ENCODE measurements at regions not wholly inside any gene's neighbourhood (a gene's known extent, or its start where the extent isn't known, plus 50 kb on each side); places are given as distances from the start of the nearest gene placed in this dataset.
"Not testable (repeated sequence)": the region's sequence is repeated elsewhere in the genome, so short reads cannot be mapped to it uniquely, and the experiment has no call there.

- DNase-seq (ENCODE audit: low spot score): no peak
Observed at GRCh38 chr12:127038761-127039160, 1228.2 kb upstream of the TMEM132C start.

- DNase-seq (ENCODE audit: low spot score): no peak
Observed at GRCh38 chr12:127041985-127042625, 1224.9 kb upstream of the TMEM132C start.

- DNase-seq (ENCODE audit: low spot score): no peak
Observed at GRCh38 chr12:127043731-127044130, 1223.2 kb upstream of the TMEM132C start.

DNA sequence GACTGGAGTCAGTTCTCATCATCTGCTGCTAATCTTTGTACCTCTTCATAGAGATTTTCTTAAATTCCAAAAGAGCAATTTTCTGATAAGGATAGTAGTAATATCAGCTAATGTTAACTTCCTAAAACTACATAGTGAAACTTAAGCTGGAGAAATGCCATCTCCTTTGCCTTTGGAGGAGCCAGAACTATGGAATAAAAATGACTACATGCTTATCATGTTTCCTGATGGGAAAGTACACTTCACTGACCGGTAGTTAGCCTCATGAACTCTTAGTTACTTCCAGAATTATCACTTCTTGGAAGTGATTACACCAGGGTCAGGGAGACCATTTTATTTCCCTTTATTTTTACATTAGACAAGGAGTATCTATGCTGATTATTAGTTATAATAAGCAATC lies 1222.1 kb upstream of the TMEM132C start:
- no peak for DNase-seq (ENCODE audit: low spot score)

DNA sequence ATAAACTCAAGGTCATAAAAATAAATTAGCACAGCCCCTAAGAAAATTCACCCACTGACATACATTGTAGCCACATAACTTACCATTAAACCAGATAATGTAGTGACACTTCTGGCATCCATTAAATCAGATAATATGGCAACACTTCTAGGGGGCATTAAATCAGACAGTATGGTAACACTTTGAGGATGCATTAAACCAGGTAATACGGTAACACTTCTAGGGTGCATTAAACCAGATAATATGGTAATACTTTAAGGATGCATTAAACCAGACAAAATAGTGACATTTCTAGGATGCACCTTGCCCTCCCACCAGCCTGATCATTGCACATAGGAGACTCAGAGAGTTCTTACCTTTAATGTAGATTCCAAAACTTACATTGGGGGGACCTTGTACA lies 1220.5 kb upstream of the TMEM132C start:
- no peak for DNase-seq (ENCODE audit: low spot score)

DNA sequence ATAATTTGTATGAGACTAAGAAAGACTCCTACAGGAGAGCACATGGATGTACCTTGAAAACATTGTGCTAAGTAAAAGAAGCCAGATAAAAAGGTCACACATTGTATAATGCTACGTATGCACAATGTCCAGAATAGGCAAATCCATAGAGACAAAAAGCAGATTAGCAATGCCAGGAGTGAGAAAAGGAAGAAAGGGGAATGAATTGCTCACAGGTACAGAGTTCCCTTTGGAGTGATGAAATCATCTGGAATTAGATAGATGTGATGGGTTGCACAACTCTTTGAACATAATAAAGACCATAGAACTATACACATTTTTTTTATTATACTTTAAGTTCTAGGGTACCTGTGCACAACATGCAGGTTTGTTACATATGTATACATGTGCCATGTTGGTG lies 1218.9 kb upstream of the TMEM132C start:
- no peak for DNase-seq (ENCODE audit: low spot score)

DNA sequence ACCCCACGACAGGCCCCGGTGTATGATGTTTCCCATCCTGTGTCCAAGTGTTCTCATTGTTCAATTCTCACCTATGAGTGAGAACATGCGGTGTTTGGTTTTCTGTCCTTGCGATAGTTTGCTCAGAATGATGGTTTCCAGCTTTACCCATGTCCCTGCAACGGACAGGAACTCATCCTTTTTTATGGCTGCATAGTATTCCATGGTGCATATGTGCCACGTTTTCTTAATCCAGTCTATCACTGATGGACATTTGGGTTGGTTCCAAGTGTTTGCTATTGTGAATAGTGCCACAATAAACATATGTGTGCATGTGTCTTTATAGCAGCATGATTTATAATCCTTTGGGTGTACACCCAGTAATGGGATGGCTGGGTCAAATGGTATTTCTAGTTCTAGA lies 1218.4 kb upstream of the TMEM132C start:
- DNase-seq (ENCODE audit: low spot score): not testable (repeated sequence)

- DNase-seq (ENCODE audit: low spot score): no peak
Observed at GRCh38 chr12:127051139-127051538, 1215.8 kb upstream of the TMEM132C start.

DNA sequence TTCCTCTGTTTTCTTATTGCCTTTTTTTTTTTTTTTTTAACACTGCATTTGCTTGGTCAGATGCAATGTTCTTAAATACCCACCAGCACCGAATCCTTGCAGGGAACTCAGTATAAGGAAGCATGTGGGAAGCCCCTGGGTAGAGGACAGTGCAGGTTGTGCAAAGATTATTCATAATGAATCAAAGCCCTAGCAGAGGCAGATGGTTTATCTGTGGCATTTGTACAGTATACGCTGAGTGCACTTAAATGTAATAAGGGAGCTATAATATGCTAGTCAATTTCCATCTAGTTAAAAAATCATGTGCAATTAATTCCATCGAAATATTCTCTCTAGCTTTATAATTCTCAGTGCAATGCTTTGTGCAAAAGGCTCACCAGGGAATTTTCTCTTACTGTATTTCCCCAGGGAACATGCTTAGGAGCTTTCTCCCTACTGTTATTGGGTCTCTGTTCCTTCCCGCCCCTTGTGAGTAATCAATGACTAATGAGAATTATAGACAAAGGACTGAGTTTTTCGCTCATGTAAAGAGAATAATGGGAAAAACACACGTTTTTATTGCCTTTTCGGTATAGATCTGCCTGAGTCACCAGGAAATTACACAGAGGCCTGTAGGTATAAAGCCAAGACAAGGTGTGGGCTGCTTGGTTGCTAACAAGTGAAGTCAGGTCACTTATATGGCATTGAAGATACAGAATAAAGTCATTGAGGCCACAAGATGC lies 1214.3 kb upstream of the TMEM132C start:
- no peak for DNase-seq (ENCODE audit: low spot score)

GRCh38 chr12:127054531-127054930 lies 1212.4 kb upstream of the TMEM132C start:
- no peak for DNase-seq (ENCODE audit: low spot score)

DNA sequence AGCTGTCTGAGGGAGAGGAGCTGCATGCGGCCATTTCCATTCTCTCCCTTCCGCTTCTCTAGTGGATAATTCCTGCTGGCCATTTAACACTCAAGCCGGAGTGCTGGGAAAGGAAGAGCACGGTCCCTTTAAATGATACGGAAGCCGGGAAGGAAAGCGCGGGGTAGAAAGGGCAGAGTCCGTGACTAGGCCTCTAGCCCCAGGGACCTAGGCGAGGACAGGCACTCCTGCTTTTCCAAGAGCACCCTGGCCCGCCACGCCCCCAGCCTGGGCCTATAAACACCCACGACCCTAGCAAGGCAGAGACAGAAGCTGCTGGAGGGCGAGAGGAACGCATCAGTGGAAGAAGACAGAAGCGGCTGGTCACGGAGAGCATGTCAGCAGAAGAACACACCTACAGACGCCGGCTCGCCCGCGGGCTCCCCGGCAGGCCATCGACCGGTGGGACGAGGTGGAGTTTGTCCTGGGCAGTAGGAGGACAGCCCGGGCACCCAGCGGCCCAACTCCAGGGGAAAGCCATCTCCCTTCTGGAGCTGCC lies 1206.6 kb upstream of the TMEM132C start:
- DNase-seq (ENCODE audit: low spot score): no peak

GRCh38 chr12:127060933-127061332 lies 1206.0 kb upstream of the TMEM132C start:
- no peak for DNase-seq (ENCODE audit: low spot score)

GRCh38 chr12:127063339-127064072 lies 1203.5 kb upstream of the TMEM132C start:
- DNase-seq (ENCODE audit: low spot score): no peak

- no peak for DNase-seq (ENCODE audit: low spot score)
Observed at GRCh38 chr12:127064207-127064606, 1202.8 kb upstream of the TMEM132C start.

GRCh38 chr12:127065595-127065994 lies 1201.4 kb upstream of the TMEM132C start:
- DNase-seq (ENCODE audit: low spot score): no peak

DNA sequence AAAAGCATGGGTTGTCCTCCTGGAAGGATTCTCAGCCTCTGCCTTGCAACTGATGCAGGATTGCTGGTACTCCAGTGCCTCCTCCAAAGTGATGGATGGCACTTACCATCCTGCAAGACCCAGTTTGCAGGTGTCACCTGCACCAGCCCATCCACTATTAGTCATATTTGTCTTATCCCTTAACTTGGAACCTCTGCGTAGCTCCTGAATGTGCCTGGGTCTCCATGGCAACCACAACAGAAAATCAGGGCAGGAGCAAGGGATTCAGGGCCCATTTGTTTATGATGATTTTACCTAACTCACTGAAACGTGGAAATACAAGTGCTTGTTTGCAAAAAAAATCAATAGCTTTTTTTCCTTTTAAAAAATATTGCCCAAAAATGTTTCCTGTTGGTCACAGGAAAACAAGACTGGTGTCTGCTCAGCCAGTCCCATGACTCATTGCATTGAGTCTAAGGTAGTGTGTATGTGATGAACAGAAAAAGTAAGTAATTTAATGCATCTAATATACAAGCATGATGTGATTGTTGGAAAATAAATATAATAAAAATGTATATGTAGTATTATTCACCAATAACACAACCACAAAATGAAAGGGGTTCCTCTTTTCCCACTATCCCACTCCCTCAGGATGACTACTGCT lies 1196.3 kb upstream of the TMEM132C start:
- no peak for DNase-seq (ENCODE audit: low spot score)

DNA sequence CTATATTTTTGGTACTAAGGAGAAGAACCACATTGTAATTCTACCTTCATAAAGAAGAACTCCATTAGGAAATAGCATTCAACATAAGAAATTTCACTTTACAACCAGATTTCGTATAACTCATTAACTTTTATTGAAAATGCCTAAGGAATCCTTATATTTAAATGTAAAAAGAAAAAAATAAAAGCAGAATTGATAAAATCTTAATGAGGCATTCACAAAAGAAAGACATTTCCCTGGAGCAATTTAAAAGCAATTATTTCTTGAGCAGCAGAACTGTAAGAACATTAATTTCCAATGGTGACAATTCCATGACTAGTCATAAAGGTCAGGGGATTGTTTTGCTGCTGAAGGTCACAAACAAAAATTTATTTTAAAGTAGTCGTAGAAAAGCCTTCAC lies 1192.8 kb upstream of the TMEM132C start:
- DNase-seq (ENCODE audit: low spot score): no peak

DNA sequence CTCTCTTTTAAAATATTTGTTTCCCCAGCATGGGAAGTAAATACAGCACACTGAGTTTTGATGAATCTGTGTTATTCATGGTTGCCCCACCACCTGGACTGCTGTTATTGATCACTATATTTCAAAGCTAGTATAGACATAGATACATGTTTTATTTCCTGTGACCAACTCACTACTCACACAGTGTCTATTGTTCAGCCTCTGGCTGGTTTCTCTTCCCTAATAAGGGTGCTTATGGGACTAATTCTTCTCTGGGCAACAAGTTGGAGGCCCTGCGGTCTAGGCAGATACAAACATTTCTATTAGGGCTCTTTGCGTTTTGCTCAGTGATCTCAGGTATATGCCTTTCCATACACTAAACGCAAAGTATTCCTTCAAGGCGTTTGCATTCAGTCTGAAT lies 1191.0 kb upstream of the TMEM132C start:
- no peak for DNase-seq (ENCODE audit: low spot score)

DNA sequence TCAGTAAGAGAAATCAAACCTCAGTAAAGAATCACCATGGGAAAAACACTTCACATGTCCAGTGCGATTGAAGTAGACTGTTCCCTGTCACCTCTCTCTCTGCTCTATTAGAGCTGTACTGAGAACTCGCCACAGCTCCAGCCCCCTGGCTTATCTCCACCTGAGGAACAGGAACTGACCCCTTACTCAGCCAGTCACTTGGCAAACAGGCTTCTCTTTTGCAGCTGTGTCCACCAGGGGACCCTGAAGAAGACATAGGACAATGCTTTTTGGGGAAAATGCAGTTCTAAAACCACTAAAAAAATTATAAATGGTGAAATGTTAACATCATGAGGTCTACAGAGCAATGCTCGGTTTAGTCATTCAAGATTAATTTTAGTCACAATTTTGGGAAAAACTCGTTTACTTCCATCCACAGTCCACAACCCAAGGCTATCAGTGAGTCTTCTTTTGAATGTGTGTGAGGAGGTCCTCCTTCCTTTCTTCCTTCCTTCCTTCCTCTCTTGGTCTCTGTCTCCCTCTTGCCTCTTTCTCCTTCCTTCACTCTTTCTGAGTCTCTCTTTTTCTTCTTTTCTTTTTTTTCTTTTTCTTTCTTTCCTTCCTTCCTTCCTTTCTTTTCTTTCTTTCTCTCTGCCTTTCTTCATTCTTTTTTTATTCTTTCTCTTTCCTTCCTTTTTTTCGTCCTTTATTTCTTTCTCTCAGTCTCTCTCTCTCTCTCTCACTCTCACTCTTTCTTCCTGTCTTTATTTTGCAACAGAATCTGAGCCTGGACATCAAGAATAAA lies 1189.5 kb upstream of the TMEM132C start:
- no peak for DNase-seq (ENCODE audit: low spot score)

DNA sequence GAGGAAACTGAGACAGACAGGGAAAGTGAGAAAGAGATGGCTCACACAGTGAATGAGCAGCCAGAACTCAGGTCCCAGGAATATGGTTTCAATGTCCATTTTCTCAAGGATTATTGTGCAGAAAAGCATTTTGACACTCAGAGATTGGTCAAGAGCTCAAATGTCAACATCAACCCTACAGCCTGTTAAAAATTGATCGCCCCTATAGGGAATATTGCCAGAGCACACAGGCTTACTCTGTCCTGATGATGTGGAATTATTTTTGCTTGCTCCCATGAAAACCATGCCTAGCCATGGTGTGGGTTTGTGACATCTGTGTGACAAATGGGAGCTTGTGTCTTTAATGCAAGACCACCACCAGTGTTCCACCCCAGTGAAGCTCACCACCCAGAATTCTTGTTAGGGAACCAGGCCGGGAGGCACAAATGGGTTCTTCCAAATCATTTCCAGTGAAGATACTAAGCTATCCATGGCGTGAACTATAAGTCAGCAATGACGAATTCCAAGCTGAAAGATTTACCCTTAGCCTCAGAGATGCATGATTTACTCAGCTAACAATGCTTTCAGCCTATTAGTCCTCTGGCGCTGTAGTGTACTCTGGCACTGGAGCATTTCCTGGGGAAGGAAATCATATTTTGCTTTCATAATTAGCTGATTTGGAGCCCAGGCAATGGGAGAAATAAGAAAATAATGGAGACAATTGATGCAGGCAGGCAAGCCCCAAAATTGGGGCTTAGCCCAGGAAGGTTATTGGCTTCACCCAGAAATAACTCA lies 1188.2 kb upstream of the TMEM132C start:
- DNase-seq (ENCODE audit: low spot score): no peak

GRCh38 chr12:127079636-127080035 lies 1187.3 kb upstream of the TMEM132C start:
- no peak for DNase-seq (ENCODE audit: low spot score)
